HG03558 (cell line): ENCODE measurements at regions not wholly inside any gene's neighbourhood (a gene's known extent, or its start where the extent isn't known, plus 50 kb on each side); places are given as distances from the start of the nearest gene placed in this dataset.

Source experiments
- ATAC-seq: cut with Tn5 transposase; IDR thresholded peaks from one replicate; pipeline ENCODE4 v1.9.1; 2021; ENCODE audit warnings: moderate number of reproducible peaks; ENCODE audit not compliant: unreplicated experiment; ENCODE audit errors: extremely low read depth

GRCh38 chr7:20932785-20933527, 146.3 kb upstream of the SP8 start:
- ATAC-seq = no peak

GRCh38 chr7:20945451-20945850, 158.8 kb upstream of the SP8 start:
- no peak for ATAC-seq

DNA sequence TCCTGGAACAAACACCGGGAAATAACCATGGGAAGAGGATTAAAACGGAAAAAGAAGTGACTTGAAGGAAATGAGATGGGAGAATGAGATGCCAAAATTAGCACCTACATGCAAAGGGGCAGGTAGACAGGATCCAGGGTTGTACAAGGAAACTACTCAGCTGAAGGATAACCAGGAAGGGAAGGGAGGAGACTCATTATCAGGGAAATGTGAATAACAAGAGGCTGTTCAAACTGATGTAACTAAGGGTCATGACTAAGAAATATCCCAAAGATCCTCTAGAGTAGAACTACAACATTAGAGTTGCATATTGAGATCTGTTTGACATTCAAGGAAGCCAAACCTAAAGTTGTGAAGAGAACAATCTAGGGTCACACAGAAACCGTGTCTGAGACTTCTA, 166.2 kb upstream of the SP8 start:
- ATAC-seq = no peak

GRCh38 chr7:20954711-20955619, 168.3 kb upstream of the SP8 start:
- no peak for ATAC-seq

DNA sequence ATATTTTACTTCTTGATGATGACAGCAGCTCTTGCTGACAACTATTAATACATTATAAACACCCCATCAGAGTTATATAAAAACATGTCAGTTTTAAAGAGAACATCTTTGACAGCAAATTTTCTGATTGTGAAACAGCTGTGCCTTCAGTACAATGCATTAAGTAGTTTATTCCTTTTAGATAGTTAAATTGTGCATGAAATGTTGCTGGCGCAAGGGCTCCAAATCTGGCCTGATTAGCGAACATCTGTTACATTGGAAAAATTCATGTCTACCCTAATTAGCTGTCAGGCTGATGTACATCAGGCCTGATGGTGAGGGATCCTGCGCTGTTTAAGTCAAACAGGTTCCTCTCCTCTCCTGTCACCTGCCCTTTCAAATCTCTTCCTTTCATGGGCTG, 171.9 kb upstream of the SP8 start:
- ATAC-seq = no peak

DNA sequence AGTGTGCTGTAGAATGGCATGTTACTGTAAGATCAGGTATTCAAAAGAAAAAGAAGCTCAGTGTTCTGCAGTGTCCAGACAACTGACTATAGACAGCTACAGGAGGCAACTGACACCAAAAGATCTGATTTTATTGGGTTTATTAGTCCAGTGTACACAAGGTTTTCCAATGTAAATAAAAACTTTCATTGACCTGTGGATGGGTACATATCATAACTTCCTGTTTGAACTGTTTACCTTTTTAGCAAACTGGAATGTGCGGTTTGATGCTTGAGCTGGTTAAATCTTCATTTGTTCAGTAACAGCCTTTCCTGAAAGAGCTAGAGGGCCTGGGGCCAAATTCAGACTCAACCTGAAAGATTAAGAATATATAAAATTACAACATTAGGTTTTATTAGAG, 172.6 kb upstream of the SP8 start:
- no peak for ATAC-seq

DNA sequence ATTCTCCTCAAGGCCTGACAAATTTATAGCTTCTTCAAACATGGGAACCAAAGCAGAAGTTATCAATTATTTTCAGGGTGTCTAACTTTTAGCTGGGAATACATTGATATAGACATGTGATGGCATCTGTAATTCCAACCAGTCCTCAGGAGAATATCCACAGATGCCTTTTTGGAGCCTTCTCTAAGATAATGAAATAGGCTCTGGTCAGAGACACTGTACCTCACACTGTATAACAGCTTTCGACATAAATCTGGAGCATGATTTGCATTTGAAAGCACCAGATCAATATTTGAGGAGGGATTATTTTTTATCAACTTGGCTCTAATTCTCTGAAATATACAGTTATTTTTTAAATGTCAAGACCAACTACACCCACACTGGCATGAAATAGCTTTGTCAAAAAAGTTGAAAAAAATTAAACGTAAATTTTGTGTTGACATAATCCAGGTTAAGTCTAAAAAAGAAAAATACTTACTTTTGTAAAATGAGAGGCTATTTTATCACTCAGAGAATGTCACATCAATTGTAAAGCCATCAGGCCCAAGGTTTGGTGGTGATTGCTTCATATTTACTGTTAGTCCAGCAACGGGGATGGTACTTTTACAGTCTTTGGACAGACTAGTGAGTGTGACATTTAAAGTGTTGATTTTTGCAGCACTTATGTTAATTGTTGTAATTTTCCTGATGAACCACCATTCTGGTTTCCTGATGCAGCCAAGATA, 177.0 kb upstream of the SP8 start:
- ATAC-seq = no peak

- ATAC-seq = no peak
These were observed 177.7 kb upstream of the SP8 start for GRCh38 chr7:20964281-20964918.

GRCh38 chr7:20971219-20971618, 184.5 kb upstream of the SP8 start:
- no peak for ATAC-seq

DNA sequence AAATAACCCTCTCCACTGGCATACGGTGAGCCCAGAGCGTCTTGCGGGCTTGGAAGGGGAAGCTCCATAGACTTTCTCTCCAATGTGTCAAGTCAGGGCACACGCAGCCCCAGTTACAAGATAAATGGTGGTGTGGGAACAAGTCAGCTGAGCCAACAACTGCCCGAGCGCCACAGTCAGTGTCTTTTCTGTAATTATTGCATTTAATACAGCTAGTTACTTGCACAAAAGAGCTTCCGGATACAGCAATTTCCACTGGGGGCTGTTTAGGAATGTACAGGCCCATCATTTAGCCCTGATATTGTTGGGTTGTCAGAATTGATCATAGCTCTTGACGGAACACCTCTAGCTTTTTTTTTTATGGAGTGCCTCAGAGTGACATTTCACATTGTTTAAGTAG, 193.5 kb upstream of the SP8 start:
- ATAC-seq = no peak

GRCh38 chr7:20980668-20981264, 194.1 kb upstream of the SP8 start:
- no peak for ATAC-seq

- ATAC-seq = no peak
These were observed 201.7 kb upstream of the SP8 start for GRCh38 chr7:20988340-20988739.

GRCh38 chr7:20991544-20991943, 204.9 kb upstream of the SP8 start:
- ATAC-seq = no peak

GRCh38 chr7:20993693-20994092, 207.0 kb upstream of the SP8 start:
- ATAC-seq = no peak

DNA sequence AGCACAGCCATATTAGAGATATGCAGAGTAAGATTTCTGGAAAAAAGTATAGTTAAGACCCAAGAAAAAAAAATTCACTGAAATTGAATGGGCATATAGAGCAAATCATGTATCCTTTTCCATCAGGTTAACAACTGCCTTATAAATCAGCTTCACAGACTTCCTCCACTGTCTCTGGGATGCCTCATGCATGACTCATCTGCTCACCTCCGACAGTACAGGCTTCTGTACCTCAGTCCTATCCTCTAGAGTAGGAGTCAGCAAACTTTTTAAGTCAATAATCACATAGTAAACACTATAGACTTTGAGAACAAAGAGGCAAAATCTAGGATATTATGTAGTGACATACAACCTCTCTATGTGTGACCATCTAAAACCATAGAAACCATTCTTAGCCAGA, 211.6 kb upstream of the SP8 start:
- no peak for ATAC-seq

GRCh38 chr7:21011153-21011552, 224.5 kb upstream of the SP8 start:
- no peak for ATAC-seq

DNA sequence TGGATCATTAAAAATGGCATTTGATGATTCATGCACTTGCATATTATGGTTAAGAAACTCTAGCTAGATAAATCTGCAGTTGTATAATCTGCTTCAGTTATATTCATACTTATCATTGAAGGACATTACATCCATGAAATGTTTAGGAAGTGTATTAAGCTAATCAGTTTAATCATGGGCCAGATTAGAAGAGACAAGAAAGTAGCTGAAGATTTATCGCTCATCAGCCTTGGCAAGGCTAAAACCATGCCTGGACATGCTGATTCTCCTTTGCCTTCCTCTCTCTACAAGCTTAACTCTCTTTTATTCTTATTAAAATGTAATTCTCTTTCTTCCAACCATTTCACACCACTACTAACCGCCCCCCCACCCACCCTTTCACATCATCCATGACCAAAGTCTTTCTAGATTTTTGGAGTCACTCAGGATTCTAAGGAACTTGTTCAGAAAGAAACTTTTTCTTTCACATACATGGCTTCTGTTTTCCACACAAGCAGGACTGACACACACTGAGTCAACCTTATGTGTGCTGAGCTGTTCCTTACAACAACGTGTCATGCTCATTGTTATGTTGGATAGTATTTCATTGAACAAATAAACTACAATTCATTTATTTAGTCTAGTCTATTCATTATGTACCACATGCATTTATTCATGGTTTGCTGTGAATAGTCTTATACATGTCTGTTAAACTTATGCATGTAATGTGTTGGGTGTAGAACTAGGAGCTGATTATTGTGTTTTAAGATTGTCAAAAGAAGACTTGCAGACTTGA, 227.3 kb upstream of the SP8 start:
- ATAC-seq = no peak

- no peak for ATAC-seq
These were observed 234.0 kb upstream of the SP8 start for GRCh38 chr7:21020667-21021066.

GRCh38 chr7:21023841-21024484, 237.3 kb upstream of the SP8 start:
- ATAC-seq = no peak
